Activated effector memory CD4-positive, alpha-beta T cell treated with anti-CD3 and anti-CD28 coated beads, Interleukin-2, amount 50 U/mL, for 16 hours (primary cell): ENCODE measurements at regions not wholly inside any gene's neighbourhood (a gene's known extent, or its start where the extent isn't known, plus 50 kb on each side); places are given as distances from the start of the nearest gene placed in this dataset.
A peak's percentile ranks its signal among the peaks of the same experiment; 100 is the strongest.

Source experiments
- DNase-seq: peaks from one replicate; pipeline ENCODE4 v3.0.0-alpha.2; 2020

DNA sequence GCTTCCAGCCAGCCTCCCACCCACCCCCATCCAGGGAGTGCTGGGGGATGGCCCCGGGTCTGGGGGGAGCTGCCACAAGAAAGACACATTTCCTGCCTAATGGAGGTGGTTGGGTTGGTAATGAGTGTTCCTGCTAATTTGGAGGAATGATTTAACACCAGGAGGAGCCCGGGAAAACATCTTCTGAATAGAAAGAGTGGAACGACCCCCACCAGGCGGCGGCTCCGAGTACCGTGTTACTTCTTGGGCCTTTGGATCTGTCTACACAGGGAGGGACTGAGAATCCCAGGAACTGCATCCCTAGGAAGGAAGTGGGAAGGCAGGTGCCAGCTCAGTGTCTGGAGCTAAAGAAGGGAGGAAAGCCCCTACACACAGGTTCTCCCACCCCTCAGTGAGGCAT lies 64.6 kb downstream of the TSPAN17 start:
- no peak for DNase-seq

DNA sequence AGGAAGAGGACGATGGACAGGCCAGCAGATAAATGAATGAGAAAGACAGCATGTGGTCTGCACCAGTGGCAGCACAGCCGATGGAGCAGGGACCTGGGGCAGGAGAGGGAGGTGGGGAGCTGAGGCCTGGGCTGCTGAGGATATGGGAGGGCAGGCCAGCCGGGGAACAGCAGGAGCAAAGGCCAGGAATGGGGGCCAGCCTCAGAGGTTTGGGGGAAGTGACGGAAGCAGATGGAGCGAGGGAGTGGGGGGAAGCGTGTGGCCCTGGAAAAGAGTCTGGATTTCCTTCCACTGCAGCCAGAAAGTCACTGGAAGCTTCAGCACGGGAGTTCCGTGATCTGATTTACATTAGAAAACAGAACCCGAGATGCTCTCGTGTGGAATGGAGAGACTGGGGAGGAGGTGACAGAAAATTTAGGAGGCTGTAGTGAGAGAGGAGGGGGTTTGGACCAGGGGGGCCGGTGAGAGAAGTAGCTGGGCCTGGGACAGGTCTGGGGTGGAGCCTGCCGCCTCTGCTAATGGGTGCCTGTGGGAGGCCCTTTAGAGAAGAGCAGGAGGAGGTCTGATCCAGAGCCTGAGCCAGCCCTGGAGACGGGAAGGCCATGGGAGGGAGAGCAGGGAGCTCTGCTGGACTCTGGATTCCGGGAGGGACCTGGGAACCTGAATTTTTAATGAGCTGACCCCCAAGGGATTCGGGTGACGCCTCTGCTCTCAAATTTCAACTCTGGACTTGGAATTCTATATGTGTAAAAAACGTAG lies 65.4 kb downstream of the TSPAN17 start:
- DNase-seq: no peak

DNA sequence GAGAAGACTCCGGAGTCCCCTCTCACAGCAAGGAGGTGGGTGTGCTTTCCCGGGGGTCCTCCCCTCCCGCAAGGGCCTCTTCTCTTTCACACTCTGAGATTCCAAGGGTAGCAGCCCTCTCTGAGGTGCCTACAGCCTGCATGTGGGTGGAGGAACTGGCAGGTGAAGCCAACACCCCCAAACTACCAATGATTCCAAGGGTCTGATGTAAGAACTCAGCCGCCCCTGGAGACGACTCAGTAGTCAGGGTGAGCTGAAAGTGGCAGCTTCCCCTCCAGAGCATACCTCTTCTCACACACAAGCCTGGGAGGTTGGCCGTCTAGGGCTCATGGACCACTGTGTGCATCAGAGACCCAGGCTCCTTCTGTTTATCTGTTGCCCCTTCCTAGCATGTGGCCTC lies 66.1 kb downstream of the TSPAN17 start:
- no peak for DNase-seq

DNA sequence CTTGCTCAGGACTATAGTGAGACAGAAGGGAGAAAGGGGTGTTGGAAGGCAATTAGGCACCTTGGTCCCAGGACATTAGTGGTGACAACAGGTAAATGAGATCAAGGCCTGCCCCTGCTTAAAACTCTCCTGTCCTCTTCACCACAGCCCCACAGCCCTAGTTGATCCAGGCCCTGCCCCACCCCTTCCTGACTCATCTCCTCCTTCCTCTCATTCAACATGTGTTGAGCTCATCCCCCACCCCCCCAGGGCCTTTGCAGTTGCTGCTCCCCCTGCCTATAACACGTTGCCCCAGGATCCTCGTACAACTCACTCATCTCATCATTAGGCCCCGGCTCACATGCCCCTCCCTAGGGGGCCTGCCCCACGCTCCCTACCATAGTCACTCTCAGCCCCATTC lies 66.8 kb downstream of the TSPAN17 start:
- no peak for DNase-seq

DNA sequence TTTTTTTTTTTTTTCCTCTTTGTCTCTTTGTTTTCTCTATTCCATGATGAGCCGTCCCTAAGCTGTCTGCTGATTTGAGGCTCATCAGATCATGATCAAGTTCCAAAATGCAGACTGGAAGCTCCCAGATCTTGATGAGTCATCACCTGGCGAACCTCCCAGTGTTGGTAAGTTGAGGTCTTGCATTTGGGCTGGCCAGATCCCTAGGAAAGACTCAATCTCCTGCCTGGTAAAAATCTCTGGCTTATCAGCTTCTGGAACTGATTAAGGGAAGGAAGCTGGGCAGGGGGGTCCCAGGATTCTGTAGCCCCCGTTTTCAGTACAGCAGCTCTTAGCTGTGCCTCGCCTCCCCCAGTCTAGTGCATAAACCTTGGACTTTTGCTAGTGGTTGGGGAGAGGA lies 69.0 kb downstream of the TSPAN17 start:
- no peak for DNase-seq

DNA sequence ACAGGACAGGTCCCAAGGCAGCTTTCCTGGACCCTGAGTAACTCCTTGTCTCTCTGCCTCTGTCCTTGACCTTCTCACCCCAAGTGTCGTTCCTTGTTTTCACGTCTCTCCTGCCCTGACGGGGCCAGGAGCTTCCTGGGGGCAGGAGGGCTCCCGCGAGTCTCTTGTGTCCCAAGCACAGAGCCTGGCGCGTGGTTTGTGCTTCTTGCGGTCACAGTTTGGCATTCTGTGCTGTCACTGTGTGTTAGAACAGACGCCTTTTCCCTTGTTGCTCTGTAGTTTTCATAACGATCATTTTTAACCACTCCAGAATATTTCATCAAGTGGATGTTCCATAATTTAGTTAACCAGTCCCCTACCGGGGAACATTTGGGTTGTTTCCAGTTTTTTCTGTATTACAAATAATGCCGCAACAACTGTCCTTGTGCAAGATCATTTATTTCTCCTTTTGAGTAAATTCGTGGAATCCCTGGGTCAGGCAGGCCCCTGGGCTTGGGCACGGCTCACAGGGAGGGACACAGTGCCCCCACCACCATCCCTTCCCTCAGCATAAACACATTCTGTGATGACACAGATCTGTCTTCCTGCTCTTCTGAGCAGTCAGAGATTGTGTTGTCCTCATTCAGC lies 71.9 kb downstream of the TSPAN17 start:
- no peak for DNase-seq

DNA sequence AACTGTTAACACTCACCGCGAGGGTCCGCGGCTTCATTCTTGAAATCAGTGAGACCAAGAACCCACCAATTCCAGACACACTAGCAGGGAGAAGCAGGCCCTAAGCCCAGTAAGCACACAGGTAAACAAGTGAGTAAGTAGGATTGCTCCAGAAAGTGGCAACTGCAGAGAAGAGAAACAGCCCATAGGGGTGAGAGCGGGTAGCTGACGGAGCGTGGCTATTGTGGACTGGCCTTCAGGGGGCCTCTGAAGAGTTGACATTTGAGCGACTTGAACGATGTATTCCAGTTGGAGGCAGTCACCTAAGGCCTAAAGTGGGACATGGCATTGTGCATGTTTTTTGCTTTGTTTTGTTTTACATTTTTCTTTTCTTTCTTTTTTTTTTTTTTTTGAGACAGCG lies 74.2 kb downstream of the TSPAN17 start:
- no peak for DNase-seq

DNA sequence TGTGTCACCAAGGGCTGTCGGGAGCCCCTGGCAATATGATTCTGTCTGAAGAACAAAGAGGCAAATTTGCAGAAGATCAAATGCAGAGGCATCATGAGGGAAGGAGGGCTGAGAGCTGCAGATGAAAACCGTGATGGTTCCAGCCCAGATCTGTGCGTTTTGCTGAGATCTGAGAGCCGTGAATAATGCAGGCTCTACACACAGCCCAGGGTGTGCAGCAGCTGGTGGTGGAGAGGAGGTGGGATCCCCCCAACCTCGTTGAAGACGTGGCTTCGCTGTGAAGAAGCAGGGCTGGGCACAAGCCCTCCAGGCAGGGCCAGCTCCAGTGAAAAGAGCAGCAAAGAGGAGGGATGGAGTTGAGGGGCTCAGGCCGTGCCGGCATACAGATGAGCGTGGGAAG lies 75.5 kb downstream of the TSPAN17 start:
- no peak for DNase-seq

DNA sequence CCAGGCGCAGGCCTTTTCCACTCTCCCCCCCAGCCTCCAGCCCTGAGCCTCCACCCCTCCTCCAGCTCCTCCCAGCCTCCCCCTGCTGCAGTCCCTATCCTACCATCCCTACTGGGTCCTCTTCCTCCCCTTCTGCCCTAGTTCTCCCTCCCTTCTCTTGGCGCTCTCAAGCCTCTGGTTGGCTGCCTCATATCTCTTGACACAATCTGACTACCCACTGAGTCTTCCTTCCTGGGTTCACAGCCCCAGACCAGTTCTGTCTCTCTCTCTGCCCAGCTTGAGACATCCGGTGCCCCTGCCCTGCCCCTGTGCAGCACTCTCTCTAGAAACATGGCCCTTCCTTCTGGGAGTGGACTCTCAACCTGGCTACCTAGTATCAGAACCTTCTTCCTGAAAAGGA lies 76.2 kb downstream of the TSPAN17 start:
- DNase-seq: no peak

DNA sequence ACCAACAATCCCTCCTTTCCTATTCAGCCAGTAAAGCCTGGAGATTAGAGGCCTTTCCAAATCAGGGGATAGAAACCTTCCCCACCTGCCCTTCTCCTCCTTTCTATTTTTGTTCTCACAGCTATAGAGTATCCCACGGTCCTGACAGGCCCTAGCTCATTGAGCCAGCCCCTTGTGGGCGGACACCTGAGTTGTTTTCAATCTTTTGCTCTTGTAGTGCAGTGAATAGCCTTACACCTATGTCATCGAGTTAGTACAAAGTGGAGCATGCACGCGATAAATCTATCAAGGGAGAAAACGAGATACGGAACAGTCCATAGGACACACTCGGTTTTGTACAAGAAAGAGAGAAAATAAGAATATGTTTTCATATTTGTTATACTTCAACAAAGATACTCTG lies 77.2 kb downstream of the TSPAN17 start:
- DNase-seq: no peak

DNA sequence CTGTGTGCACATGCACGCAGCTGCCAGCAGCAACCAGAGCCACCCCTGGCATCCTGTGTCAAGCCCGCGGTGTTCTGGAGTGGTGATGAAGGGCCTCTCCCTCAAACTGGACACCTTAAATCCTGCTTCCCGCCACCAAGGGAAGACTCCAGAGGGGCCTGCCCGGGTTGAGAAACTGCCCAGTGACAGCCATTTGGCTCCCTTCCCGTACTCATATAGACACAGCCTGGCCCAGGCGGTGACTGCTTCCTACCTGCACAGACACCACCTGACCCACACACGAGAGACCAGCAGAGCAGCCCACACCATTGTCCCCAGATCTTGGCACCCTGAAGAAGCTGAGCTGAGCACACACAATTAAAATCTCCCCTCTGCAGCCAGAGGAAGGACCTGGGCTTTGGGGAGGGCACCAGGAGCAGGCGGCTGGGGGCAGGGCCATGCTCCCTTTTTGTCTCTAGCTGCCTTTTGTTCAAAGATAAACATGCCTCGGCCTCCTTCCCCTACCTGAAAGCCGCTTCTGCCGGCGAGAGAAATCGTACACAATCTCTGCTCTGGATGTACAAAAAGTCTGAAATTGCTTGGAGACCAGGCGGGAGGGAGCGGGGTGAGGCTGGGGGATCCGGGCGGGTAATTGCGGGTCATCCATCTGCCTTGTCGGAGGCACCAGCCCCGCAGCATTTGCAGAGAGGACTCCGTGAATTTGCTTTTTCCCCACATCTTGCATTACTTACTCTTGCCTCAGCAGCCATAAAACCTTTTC lies 78.4 kb downstream of the TSPAN17 start:
- DNase-seq: no peak

DNA sequence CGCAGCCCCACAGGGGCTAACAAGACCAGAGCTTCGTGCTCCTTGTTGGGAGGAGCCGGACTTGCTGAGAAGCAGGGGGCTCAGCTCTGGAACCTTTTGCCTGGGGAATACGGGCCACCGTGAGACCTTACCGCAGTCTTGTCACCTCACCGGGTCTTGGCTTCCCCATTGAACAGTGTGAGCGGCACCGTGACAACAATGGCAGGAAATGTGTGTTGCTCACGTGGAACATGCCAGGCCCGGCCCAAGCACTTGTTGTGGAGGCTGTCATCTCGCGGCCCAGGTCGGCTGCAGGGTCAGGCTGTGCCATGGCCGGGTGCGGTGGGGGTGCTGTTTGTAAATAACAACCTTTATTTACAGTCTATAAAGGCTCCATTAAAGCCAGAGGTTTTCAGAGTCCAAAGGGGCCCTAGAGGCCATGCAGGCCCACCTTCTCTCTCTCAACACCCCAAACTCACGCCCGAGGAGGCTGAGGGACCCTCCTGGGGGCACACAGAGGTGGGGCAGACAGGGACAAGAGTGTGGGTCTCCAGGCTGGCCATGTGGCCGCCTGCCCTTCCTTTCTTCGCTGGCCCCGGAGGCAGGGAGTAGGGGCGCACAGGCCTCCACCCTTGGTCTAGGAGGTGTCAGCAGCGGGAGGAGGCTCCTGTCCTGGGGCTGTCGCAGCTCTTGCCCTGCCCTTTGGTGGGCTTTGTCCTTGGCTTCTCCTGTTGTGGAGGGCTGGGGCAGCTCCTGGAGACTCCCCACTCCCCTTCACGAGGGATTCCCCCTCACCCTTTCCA lies 79.7 kb downstream of the TSPAN17 start:
- DNase-seq: no peak

DNA sequence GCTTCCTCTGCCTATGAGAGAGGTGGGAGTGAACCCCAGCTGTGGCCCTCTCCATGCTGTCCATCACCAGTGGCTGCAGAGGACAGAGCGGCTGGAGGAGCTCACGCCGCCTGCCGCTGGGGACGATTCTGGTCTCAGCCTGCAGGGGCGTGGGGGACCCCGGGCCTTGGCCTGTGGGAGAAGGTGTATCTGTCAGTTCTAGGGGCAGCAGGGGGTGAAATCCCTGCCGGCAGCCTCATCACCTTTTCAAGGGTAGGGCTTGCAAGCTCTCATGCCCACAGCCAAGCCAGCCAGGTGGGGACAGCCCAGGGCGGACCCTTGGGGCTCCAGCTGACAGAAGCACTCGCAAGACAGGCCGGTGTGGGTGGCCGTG lies 80.2 kb downstream of the TSPAN17 start:
- DNase-seq: no peak

DNA sequence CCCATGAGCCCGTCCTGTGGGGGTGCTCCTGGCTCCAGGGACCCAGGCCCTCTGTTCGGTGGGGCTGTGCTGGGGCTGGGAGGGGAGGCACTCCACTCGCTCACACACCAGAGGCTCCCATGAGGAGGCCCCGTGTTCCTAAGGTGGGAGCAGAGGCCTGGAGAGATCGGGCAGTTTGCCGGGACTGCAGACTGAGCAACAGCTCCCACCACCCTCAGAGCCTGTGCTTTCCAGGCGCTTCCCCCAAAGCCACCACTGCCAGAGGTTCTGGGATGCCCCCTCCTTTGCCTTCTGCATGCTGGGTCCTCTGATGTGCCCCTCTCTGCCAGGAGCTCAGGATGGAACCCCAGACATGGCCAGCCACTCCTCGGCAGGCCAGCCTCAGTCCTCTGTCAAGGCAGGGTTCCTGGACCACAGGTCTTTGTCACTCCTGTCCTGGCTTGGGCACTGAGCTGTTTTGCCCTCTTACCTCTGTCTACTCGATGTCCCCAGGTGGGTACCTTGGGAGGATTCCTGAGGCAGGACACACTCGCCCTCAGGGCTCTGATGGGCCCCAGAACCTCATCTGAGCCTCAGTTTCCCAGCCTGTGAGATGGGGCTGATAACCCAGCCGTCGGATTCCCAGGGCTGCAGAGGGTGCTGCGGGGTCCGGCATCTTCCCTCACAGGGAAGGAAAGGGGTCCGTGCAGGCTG lies 80.8 kb downstream of the TSPAN17 start:
- no peak for DNase-seq

DNA sequence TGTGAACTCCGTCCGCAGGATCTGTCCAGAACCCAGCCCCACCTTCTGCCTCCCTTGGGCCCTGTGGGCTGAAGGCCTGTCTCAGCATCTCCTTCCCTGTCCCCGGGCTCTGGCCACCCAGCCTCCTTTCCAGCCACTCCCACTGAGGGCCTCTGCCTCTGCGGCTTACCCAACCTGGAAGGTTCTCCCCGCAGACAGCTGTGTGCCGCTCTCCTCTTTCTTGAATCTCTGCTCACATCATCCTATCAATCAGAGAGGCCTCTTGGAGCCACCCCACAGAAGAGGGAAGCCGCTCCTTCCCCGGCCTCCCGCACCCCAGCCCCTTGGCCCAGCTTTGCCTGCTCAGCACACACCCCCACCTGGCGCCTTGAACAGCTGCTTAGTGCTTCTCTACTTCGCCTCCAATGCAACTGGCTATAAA lies 81.5 kb upstream of the UNC5A start:
- DNase-seq: no peak

DNA sequence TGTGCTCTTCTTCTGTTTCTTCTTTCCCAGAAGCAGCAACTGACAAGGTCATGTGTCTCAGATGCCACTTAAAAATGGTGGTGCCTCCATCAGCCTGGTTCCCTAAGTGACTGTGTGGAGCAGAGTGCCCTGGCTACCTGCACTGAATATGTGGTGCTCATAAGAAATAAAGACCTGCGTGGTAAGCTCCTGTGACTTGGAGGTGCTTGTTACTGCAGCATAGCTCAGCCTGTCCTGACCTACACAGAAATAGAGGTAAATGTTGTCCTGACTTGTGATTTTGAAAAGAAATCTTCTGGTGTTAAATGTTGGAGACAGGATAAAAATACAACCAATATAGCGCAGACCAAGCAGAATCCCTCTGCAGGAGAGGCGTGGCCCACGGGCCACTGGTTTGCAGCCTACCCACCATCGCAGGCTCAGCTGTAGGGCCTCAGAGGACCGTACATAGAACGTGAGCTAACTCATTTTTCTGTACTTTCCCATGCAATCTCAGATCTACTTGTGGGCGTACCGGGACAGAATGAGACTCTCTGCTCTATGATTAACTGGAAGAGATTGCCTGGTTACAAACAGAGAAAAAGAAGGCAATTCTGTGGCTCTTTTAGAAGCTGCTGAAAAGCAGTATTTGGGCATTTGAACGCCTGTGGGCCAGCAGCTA lies 79.4 kb upstream of the UNC5A start:
- no peak for DNase-seq

DNA sequence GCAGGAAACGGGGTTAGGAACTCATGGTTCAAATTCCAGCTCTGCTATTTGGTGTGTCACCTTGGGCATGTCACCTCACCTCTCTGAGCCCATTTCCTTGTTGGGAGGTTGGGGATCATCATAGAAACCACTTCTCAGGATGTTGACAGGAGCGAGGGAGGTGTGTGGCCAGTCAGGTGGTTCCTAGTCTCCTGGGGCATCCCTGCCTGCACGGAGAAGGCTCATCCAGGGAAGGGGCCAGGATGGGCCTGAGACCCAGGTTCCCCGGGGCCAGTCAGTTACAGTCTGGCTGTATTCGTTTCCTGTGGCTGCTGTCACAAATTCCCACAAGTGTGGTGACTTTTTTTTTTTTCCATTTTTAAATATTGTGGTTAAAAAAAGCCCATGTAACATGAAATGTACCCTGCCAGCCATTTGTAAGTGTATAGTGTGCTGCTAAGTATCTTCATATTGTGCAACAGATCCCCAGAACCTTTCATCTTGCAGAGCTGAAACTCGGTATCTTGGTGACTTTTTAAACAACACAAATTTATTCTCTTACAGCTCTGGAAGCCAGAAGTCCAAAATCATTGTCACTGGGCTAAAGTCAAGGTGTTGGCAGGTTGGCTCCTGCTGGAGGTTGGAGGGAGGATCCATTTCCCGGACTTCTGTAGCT lies 78.7 kb upstream of the UNC5A start:
- DNase-seq: no peak

DNA sequence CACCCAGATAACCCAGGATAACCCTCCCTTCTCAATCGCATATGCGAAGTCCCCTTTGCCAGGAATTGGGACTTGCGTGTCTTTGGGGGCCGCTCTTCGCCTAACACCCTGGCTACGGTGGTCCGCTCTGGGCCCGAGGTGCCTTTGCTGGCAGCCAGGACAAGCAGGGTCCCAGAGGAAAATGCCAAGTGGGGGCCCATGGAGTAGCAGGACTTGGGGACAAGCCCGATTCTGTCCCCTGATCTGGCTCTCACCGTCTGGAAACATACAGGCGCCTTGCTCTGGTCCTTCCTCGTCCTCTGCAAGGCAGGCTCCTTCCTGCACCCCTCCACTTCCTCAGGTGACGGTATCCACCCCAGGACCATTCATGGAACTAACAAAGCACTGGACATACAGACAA lies 78.1 kb upstream of the UNC5A start:
- no peak for DNase-seq

DNA sequence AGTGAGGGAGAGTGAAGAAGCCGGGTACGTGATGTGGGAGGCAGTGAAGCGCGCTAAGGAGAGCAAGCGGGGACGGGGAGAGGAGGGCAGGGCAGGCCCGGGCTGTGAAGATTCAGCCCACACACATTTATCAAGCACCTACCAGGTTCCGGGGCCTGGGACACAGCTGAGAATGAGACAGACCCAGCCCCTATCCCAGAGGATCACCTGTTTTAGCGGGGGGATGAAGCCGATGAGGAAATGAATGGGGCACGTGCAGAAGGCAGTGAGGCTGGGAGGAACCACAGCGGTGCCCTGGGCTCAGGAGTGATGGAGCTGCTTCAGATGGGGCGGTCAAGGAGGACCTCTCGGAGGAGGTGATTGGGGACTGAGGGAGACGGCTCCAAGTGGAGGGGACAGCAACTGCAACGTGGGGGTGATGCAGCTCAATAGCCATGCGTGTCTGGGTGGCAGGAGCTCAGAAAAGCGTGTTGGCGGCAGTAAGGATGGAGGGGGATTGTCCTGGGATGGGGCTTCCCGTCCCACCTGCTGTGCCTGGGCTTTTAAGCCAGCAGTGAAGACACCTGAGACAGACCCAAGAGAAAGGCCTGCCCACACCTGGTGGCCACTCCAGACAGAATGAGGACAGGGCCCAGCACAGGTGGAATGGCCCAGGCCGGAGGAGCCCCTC lies 77.5 kb upstream of the UNC5A start:
- peak; percentile 51 for DNase-seq

DNA sequence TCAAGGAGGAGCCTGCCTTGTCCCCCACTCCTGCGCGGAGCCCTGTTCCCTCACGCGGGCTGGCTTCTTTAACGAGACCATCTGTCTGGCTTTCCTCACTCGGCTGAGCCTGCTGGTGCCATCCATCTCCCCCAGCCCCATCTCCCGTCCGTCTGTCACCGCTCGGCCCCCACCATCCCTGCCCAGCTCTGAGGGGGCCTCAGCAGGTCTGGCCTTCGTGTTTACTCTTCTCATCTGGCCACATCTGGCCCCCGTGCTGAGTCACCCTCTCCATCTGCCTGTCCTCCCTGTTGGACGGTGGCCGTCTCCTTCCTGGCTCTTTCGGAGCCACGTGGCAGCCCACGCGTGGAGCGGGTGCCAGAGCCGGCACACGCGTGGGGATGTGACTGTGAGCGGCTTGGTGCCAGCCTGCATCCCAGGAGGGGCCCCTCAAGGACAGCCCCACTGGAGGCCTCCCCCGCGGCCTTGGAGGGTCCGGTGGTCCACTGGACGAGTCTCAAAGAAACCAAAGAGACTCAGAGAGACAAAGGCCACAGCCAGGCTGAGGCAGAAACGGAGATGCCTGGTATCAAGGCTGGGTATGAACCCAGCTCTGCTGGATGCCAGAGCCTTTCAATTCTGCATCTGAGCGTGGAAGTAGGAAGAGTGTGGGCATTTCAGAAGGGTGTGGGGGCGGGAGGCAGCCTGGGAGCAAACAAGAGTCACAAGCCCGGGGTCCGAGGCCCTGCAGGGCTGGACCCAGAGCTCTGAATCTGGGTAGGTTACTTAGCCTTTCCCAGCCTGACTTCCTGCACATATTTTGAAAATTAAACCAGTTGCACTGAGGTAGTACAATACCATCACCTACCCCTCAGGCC lies 76.7 kb upstream of the UNC5A start:
- peak; percentile 28 for DNase-seq
